IPS-18a (cell line): ENCODE measurements at regions not wholly inside any gene's neighbourhood (a gene's known extent, or its start where the extent isn't known, plus 50 kb on each side); places are given as distances from the start of the nearest gene placed in this dataset.
"Not testable (repeated sequence)": the region's sequence is repeated elsewhere in the genome, so short reads cannot be mapped to it uniquely, and the experiment has no call there.

Source experiments
- H3K27ac ChIP-seq: one replicate; pipeline ENCODE4 v1.5.1; 2013; ENCODE audit warnings: low read length
- H3K27me3 ChIP-seq: one replicate; pipeline ENCODE4 v1.6.1; 2013; ENCODE audit warnings: mild to moderate bottlenecking, low read length; ENCODE audit not compliant: control insufficient read depth, insufficient read depth
- H3K36me3 ChIP-seq: one replicate; pipeline ENCODE4 v1.6.1; 2013; ENCODE audit warnings: low read depth, low read length; ENCODE audit not compliant: control insufficient read depth
- H3K4me1 ChIP-seq: one replicate; pipeline ENCODE4 v1.6.1; 2013; ENCODE audit warnings: low read depth, low read length; ENCODE audit not compliant: control insufficient read depth
- H3K4me3 ChIP-seq: one replicate; pipeline ENCODE4 v1.5.1; 2013; ENCODE audit warnings: low read length
- H3K9ac ChIP-seq: one replicate; pipeline ENCODE4 v1.6.1; 2013; ENCODE audit warnings: mild to moderate bottlenecking, low read length, moderate library complexity
- H3K9me3 ChIP-seq: one replicate; pipeline ENCODE4 v1.6.1; 2013; ENCODE audit warnings: low read depth, low read length; ENCODE audit not compliant: control insufficient read depth

DNA sequence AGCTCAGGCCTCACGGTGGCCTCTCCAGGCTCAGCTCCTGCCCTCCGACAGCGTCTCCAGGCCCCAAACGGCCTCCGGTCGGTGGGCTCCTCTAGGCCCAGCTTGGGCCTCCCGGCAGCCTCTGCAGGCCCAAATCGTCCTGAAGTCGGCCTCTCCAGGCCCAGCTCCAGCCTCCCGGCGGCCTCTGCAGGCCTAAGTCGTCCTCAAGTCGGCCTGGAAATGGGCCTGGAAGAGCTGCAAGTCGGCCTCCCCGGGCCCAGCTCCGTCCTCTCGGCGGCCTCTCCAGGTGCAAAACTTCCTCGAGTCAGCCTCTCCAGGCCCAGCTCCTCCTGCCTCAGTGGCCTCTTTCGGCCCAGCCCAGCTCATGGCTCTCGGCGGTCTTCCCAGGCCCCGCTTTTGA is 156.2 kb upstream of the CDK13 start:
- not testable (repeated sequence) for H3K4me3 ChIP-seq, H3K27ac ChIP-seq, H3K36me3 ChIP-seq, H3K27me3 ChIP-seq, H3K4me1 ChIP-seq, H3K9ac ChIP-seq, H3K9me3 ChIP-seq

DNA sequence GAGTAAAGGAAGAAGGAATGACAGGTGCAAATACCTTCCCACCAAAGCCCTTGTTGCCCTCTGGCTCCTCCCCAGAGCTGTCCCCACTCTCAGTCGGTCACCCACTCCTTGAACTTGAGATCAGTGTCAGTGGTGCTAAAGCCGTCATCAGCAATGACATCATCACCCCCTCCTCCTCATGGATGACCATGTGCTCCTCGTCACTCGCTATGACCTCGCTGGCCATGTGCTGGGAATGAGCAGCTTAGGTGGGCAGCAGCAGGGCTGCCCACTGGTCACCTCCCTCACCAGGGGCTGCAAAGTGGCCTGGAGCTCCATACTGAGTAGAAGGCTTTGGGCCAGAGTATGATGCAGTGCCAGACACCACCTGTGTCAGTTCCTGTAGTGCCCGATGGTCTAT is 153.1 kb upstream of the CDK13 start:
- not testable (repeated sequence) for H3K9me3 ChIP-seq, H3K27ac ChIP-seq, H3K9ac ChIP-seq, H3K4me3 ChIP-seq, H3K4me1 ChIP-seq, H3K27me3 ChIP-seq, H3K36me3 ChIP-seq

DNA sequence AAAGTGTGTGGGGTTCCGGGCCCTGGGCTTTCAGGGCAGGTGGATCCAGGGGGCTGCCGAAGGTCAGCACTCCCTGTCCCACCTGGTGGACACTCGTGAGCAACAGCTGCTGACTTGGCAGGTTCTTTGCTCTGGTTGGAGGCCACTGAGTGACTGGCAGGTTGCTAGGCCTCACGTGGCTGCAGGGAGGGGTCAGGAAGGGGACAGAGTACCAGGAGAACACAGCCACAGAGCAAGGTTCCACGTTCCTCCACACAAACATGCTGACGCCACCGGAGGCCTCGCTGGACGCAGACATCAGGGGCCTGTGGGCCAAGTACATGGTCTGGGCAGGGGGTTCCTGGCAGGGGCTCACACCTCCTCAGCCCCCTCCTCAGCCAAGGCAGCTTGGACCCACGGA is 152.0 kb upstream of the CDK13 start:
- not testable (repeated sequence) for H3K27ac ChIP-seq, H3K4me3 ChIP-seq, H3K9ac ChIP-seq, H3K4me1 ChIP-seq, H3K9me3 ChIP-seq, H3K36me3 ChIP-seq, H3K27me3 ChIP-seq

DNA sequence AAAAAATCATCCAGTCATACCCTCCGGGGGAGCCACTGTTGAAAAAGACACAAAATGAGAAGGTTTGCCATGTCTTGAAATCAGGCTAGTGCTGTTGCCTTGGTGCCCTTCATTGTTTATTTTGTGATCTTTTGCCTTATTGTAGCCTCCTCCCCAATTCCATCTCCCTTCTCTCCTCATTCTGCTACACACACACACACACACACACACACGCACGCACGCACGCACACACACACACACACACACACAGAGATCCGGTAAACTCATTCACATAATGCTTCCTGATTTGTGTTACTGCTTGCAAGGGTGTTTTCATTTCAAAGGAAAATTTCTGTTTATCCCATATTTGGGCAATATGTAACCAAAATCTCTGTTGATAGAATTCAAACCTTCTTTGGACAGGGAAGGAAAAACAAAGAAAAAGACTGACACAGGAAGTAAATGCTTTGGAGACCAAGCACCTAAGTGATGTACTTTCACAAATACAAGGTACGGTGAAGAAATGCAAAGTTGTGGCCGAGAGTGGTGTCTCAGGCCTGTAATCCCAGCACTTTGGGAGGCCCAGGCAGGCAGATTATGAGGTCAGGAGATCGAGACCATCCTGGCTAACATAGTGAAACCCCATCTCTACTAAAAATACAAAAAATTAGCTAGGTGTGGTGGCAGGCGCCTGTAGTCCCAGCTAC is 141.1 kb upstream of the CDK13 start:
- no peak overlapping the region for H3K4me3 ChIP-seq
- no peaks in the 10 kb centered on the region for H3K4me1 ChIP-seq
- no peak overlapping the region for H3K9ac ChIP-seq
- no peak overlapping the region for H3K27ac ChIP-seq
- no peaks in the 10 kb centered on the region for H3K9me3 ChIP-seq
- no peaks in the 10 kb centered on the region for H3K36me3 ChIP-seq
- H3K27me3 ChIP-seq: no peaks in the 10 kb centered on the region

DNA sequence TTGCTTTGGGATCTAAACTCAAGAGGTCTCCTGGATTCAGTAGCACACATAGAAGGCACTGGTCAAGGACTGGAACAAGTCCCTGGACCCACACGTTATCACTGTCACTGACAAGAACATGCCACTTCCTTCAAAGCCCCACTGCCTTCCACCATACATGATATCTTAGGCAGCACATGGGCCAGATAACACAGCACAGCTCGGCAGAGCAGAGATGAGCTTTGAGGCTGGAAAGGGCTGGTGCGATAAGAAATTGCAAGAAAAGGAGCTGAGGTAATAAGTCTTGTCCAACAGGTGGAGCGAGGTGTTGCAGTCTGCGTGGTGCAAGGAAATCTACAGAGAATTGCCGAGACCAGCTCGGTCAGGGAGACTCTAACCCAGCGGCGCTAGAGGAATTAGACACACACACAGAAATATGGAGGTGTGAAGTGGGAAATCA is 139.8 kb upstream of the CDK13 start:
- Histone ChIP-seq H3K9me3 (no peaks in the 10 kb centered on the region), H3K36me3 (no peaks in the 10 kb centered on the region), H3K4me1 (no peaks in the 10 kb centered on the region), H3K27ac (no peak overlapping the region), H3K27me3 (no peaks in the 10 kb centered on the region), H3K9ac (no peak overlapping the region), H3K4me3 (no peak overlapping the region)

DNA sequence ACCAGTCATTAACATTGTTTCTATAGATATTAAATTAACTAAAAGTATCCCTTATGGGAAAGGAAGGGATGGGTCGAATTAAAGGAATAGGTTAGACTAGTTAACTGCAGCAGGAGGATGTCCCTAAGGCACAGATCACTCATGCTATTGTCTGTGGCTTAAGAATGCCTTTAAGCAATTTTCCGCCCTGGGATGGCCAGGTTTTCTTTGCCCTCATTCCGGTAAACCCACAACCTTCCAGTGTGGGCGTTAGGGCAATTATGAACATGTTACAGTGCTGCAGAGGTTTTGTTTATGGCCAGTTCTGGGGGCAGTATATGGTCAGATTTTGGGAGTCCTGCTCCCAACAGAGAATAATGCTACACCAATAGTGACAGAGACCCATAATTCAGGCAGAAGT is 139.3 kb upstream of the CDK13 start:
- Histone ChIP-seq H3K9ac (no peak overlapping the region), H3K4me1 (no peaks in the 10 kb centered on the region)

DNA sequence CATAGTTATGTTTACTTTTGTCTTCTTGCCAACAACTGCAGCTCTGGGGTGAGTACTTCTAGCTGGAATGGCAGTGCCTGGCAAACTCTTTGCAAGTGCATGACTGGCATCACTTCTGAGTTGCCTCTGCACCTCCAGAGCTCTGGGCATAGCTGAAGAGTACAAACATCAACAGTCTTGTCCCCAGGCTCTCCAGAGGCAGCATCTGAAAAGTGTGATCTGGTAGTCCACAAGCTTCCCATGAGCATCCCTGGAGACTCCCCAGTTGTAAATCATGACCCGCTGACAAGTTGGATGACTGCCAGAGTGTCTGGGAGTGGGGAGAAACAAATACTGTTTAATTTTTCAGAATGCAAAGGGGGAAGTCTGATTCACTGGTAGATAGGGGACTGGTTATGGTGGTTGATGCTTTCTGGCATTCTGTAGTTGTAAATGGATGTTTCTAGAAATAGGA is 138.9 kb upstream of the CDK13 start:
- Histone ChIP-seq H3K4me3 (no peak overlapping the region), H3K27me3 (no peaks in the 10 kb centered on the region), H3K9ac (no peak overlapping the region), H3K4me1 (no peaks in the 10 kb centered on the region), H3K27ac (no peak overlapping the region), H3K9me3 (no peaks in the 10 kb centered on the region), H3K36me3 (no peaks in the 10 kb centered on the region)

More for the DNA sequence above, 139.3 kb upstream of the CDK13 start:
- no peak overlapping the region for H3K4me3 ChIP-seq
- no peaks in the 10 kb centered on the region for H3K36me3 ChIP-seq
- H3K27ac ChIP-seq: no peak overlapping the region
- H3K9me3 ChIP-seq: no peaks in the 10 kb centered on the region
- H3K27me3 ChIP-seq: no peaks in the 10 kb centered on the region

DNA sequence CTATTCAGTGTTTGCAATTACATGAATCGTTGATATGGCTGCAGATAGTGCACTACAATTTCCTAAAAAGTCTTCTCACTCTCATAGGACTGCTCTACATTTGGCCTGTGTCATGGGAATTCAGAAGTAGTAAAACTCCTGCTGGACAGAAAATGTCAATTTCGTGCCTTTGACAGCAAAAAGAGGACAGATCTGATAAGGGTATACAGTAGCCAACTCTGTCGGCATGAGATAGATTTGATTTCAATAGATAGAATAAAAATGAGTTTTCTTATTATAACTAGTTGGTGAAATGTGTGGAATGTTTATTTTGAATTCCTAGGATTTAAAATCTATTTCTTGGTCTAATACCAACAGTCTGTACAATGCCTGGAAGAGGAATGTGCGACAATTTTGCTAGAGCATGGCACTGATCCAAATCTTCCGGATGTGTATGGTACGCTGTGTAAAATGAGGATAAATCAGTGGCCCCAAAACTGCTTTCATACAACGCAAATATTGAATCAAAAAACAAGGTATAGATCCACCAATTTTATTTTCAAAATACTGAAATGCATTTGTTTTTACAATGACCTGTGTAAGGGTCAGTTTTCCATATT is 133.5 kb upstream of the CDK13 start:
- H3K9ac ChIP-seq: no peak overlapping the region
- no peaks in the 10 kb centered on the region for H3K36me3 ChIP-seq
- H3K27ac ChIP-seq: no peak overlapping the region
- H3K27me3 ChIP-seq: no peaks in the 10 kb centered on the region
- no peaks in the 10 kb centered on the region for H3K9me3 ChIP-seq
- H3K4me1 ChIP-seq: no peaks in the 10 kb centered on the region
- H3K4me3 ChIP-seq: no peak overlapping the region

DNA sequence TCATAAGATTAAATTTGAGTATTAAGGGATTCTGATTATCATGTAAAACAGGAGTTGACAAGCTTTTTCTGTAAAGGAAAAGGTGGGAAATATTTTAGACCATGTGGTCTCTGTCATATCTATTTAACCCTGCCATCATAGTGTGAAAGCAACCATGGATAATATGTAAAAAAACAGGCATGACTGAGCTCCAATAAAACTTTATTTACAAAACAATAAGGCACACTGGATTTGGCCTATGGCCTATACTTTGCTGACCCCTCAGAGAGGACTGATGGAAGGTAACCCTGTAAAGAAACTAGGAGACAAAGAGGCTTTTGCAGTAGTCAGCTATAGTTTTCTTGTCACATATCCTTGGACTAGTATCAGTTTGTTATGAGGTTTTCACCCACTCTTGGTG is 130.5 kb upstream of the CDK13 start:
- Histone ChIP-seq H3K9me3 (no peaks in the 10 kb centered on the region), H3K27me3 (no peaks in the 10 kb centered on the region)

DNA sequence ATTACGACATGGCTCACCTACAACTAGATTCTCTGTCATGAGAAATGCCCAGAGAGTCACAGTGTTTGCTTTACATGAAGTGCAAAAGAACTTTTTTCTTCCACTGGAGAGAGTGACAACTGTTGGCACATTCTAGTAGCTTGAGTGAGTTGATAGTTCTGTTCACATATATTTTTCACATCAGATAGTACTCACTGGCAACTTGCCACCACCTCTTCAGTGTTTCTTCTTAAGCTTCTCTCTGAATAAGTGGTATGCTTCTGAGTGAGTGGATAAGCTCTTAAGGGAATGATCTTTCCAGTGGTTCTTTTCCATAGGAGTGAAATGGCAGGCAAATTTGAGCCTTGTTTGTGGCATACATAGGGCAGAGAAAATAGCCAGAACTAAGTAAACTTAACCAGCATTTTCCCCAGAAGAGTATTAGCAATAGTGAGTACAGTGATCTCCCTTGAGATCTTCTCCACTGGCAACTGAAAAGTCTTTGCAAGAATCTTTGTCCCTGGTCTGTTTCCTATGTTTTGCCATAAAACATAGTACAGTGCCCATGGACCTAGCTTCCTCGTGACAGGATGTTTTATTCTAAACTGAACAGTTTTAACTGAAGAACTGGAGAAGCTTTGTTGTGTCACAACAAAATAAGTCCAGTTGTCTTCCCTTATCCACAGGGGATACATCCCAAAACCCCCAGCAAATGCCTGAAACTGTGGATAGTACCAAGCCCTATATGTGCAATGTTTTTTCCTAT is 125.4 kb upstream of the CDK13 start:
- H3K27me3 ChIP-seq: no peaks in the 10 kb centered on the region
- H3K9ac ChIP-seq: no peak overlapping the region
- H3K36me3 ChIP-seq: no peaks in the 10 kb centered on the region
- H3K9me3 ChIP-seq: no peaks in the 10 kb centered on the region
- no peak overlapping the region for H3K4me3 ChIP-seq
- H3K27ac ChIP-seq: no peak overlapping the region
- no peaks in the 10 kb centered on the region for H3K4me1 ChIP-seq

More for the DNA sequence above, 130.5 kb upstream of the CDK13 start:
- H3K4me3 ChIP-seq: no peak overlapping the region
- no peaks in the 10 kb centered on the region for H3K4me1 ChIP-seq
- no peak overlapping the region for H3K27ac ChIP-seq
- no peak overlapping the region for H3K9ac ChIP-seq
- no peaks in the 10 kb centered on the region for H3K36me3 ChIP-seq

DNA sequence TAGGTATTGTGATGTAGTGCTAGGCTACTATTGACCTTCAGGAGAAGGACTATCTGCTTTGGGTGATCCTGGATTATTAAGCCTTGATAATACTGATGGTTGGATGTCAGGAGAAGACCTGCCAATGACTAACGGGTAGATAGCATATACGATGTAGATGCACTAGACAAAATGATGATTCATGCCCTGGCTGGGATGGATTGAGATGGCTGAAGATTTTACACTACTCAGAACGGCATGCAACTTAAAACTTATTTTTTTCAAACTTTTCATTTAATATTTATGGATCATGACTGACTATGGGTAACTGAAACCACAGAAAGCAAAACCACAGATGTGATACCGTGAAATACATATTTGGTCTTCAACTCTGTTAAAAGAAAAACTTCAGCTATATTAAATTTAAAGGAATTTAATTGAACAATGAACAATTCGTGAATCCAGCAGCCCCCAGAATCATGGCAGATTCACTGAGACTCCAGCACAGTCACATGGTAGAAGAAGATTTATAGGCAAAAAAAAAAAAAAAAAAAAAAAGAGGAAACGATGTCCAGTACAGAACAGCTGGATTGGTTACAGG is 124.6 kb upstream of the CDK13 start:
- Histone ChIP-seq H3K36me3 (no peaks in the 10 kb centered on the region), H3K4me3 (no peak overlapping the region), H3K27me3 (no peaks in the 10 kb centered on the region), H3K4me1 (no peaks in the 10 kb centered on the region), H3K9me3 (no peaks in the 10 kb centered on the region), H3K9ac (no peak overlapping the region), H3K27ac (no peak overlapping the region)
